T47D (cell line): ENCODE measurements at regions not wholly inside any gene's neighbourhood (a gene's known extent, or its start where the extent isn't known, plus 50 kb on each side); places are given as distances from the start of the nearest gene placed in this dataset.

Experiments used
- DNase-seq, 2 experiments: peaks; one replicate each; pipeline versions ENCODE4 v3.0.0 to v3.0.0-alpha.2; 2011 to 2012; ENCODE audit warnings: low read depth in 1 of 2, low spot score in 1 of 2
- JUND ChIP-seq: IDR thresholded peaks from 2 replicates; pipeline ENCODE4 v1.6.1; 2012; ENCODE audit warnings: low read depth
- in situ Hi-C: cut with HindIII; loops from 2 replicates; pipeline ENCODE4 v1.10.0; 2016; ENCODE audit warnings: low sequenced_read_pairs, low pct_unique_long_range_greater_than_20kb

DNA sequence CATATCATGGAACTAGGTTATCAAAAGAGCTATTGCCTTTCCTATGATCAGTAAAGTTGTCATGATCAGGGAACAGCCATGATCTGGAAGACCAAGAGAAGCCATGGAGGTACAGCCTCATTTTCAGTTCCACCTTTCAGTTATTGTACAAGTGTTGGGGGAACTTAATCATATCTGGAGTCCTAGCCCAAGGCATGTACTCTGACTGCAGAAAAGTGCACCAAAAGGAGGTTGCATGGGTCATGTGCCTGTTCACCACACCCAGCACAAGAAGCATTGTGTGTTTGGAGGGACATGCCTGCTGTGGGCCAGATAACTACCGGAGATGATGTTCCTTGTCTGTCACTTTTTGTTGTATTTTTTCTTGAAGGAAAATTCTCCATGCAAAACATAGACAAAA lies 185.8 kb upstream of the MAN1A1 start:
- in situ Hi-C loops: no loop called here
- TF ChIP-seq JUND: no peak
- no peak for DNase-seq

DNA sequence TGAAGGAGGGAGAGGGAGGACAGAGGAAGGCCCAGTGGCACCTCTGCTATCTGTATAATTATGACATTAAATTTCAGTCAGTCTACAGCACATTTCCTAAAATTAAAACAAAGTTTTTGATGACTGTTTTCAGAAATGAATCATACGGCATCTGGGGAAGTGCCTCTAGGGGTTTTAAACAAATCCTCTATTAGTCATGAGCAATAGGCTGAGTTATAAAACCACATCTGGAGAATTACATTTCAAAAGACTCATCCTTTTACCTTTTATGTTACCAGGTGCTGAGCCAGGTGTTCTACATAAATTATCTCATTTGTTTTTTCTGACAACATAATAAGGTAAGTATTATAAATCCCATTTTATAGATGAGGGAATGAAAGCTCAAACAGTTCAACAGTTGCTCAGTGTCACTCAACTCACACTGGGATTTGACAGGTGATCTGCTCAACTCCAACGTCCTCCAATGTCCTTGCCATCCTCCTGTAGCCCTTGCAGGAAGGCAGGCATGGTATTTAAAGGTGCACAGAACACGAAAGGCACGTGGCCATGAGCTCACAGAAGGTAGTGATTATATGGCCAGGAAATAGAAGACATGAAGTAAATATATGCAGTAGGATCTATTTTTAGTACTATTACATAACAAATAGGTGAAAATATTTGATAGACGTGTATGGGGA lies 184.2 kb upstream of the MAN1A1 start:
- TF ChIP-seq JUND: no peak
- DNase-seq: no peak
- in situ Hi-C loops: no loop called here

DNA sequence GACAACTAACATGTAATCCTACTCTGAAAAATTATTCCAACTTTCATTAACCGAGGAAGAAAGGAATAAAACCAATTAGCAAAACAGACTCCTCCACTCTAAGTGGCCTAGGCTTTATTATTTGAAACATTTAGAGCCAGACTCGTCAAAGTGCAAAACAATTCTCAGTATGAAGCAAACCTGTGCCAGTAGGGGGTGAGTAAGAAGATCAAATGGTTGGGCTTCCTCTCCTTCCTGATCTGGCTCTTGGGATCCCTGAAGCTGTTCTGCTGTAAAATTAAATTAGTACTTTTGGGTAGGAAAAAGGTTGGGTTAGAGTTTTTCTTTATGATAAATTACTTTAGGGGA lies 177.6 kb upstream of the MAN1A1 start:
- DNase-seq: no peak
- in situ Hi-C loops: no loop called here
- TF ChIP-seq JUND: no peak

DNA sequence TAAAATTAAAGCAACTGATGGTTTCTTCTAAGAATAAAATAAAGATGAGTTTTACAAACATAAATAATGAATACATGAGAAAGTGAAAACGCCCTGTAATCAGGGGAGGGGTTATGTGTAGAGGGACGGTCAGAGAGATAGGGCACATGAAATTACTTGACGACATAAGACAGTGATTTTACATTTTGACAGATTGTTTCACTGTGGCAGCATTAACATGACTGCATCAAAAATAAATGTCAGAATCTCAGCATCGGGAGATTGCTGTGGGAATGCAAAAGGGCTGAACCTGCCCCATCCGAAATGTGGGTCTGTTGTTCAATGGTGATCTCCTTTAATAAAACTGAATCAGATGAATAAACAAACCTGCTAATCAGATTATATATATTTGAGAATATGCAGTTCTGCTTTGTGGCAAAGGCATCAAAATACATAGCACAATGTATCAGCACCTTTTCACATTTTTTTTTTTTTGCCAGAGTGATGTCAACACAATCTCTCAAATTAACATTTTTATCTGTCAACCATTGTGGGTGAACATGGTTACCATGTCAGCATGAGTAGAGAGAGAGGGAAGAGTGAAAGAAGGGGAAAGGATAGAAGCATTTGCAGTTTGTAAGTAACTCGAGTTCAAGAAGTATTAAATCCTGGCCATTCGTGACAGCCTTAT lies 177.1 kb upstream of the MAN1A1 start:
- no peak for TF ChIP-seq JUND
- no peak for DNase-seq
- in situ Hi-C loops: no loop called here

DNA sequence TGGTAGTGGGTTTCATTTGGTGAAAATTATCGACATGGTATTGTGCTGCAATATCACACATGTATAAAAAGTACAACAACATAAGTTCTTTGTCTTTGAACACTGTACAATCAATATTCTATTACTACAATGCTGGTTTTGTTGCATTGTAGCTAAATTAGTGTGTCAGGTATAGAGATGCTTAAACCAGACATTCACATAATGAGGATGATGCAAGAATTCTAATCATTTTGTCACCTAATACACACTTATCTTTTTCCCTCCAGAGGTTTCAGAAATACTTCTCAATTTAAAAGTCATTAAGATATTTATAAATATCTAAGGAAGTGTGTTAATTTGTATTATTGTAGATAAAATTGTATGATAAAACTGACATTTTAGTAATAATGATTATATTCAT lies 174.8 kb upstream of the MAN1A1 start:
- DNase-seq: no peak
- TF ChIP-seq JUND: no peak
- in situ Hi-C loops: no loop called here

DNA sequence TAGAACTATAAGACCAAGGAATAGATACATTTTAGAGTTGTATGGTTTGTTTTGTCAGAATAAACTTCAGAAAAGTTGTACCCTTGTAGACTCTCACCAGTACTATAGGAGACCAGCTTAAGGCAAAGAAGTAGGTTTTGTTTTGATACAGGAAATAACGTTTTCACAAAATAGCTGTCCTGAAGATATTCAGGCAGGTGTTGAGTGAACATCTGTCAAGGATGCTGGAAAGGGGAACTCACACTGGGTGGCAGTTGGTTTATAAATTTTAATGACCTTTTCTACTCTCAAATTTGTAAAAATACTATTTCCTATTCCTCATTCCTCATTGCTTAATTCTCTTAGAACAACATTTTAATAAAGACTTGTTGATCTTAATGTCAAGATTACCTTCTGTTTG lies 174.0 kb upstream of the MAN1A1 start:
- in situ Hi-C loops: no loop called here
- TF ChIP-seq JUND: no peak
- no peak for DNase-seq

DNA sequence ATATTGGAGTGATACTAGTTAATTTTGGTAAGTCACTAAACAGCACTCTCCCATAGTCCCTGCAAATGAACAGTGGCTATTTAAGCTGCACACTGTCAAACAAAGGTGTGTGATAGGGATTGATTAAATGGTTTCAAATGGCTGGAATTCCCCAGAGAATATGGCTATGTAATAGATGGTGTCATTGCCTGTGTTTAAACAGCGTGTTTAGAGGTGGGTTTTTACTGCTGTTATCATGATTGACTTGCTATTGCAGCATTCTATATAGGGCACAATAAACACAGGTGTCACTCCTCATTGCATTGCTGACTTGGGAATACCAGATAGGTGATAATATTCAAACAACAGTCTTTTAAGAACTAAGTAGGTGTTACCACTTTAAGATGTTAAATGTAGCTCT lies 171.7 kb upstream of the MAN1A1 start:
- DNase-seq: no peak
- in situ Hi-C loops: no loop called here
- no peak for TF ChIP-seq JUND

DNA sequence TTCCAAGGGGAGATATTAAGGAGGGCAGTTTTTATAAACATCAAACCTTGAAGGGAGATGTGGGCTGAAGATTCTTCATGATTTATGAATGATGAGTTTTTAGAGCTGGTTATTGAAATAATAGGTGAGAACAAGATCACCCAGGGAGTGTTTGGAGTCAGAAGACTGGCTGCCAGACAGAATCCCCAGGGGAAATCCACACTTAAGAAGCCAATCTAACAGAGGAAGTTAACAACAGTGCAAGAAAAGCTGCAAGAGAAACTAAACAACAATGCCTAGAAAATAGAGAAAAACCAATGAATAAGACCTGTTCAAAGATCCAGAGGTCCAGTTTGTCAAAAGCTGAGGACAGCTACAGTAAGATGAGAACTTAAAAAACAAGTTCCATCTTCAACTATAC lies 167.9 kb upstream of the MAN1A1 start:
- in situ Hi-C loops: no loop called here
- TF ChIP-seq JUND: no peak
- DNase-seq: no peak

DNA sequence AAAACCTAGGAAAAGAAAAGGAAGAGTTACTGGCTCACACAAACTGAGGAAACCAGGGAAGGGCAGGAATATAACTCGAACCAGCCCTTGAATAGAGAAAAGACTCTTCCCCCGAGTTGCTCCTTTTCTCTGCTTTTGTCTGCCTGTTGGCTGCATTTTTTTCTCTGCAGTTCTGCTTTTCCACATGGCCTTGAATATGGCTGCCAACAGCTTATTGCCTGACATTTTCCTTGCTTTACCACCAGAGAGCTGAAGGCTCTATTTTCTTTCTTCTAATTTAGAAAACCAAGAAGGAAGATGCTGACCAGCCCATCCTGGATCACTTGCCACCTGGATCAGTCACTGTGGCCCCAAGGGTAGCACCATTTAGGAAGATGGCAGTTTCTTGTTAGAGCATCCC lies 164.8 kb upstream of the MAN1A1 start:
- in situ Hi-C loops: no loop called here
- no peak for DNase-seq
- no peak for TF ChIP-seq JUND

DNA sequence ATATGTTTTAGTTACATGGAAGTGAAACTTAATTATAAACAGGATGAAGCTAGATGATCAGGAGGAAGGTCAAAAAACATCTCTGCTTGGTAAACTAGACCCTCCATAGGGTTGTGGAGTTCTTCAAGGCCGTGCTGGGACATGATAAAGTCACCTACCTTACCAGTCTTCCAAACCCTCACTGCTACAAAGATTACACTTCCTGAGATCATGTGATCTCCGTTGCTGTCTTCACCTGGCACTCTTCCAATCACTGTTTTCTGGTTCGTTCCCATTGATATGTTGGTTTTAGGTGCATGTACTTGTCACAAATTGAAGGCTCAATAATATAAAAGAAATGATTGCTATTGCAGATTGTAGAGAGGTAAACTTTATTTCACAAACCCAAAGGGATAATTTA lies 161.5 kb upstream of the MAN1A1 start:
- in situ Hi-C loops: no loop called here
- TF ChIP-seq JUND: no peak
- DNase-seq: no peak

DNA sequence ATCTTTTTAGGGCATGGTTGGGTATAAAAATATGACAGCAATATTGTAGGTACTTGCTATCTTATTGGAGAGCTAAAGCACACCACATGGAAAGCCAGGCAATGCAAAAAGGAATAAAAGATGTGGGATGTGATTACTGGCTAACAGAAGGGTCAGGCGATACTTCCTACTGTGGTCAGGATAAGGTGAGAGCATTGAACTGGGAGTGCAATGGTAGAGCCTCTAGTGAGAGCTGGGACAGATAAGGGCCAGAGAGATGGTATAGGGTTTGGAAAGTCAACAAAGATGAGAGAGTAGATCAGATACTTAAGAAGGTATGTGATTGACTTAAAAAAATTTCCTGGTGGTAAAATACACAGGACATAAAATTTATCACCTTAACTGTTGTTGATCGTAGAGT lies 160.7 kb upstream of the MAN1A1 start:
- no peak for DNase-seq
- in situ Hi-C loops: no loop called here
- no peak for TF ChIP-seq JUND

DNA sequence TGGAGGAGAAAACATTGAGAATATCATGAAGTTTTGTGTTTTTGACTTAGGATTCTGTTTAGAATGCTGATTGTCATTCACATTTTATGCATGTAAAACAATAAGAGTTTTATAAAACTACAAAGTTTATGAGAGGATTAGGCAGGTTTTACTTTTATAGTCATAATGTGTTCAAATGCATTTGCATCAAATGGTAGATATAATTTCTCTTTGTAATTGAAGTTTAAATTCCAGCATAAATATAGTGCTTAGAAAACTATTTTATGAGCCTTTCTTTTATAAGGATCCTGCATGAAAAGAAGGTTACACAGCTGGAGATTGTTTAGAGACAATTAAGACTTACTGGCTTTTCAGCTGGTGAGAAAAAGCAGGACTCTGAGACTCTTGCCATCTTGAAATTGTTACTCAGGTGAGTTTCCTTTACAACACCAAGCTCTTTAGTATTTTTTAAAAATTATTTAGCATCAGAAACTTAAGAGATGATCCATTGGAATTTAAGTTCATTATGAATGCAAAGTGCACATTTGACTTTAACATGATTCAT lies 157.1 kb upstream of the MAN1A1 start:
- no peak for DNase-seq
- no peak for TF ChIP-seq JUND
- in situ Hi-C loops: no loop called here

DNA sequence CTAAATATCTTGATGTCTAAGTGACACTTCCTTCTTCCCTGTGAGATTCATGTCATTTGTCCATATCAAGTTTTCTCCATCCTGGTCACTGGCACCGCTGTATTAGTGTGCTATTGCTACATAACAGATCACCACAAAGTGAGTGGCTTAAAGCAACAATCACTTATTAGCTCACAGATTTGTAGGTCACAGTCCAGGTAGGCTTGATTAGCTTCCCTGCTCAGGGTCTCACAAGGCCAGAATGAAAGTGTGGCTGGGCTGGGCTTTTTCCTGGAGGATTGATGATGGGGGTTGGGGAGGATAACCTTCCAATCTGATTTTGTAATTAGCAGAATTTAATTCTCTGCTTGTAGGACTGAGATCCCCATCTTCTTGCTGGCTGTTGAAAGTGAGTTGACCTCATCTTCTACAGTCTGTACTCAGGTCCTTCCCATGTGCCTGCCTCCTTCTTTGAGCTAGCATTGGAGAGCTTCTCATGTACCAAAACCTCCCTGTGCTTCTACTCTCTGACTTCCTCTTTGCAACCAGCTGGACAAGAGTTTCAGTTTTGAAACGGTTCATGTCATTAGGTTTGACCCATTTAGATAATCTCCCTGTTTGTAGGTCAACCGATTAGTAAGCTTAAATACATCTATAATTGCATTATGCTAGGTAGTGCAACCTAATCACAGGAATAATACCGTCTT lies 152.4 kb upstream of the MAN1A1 start:
- no peak for DNase-seq
- in situ Hi-C loops: no loop called here
- no peak for TF ChIP-seq JUND

DNA sequence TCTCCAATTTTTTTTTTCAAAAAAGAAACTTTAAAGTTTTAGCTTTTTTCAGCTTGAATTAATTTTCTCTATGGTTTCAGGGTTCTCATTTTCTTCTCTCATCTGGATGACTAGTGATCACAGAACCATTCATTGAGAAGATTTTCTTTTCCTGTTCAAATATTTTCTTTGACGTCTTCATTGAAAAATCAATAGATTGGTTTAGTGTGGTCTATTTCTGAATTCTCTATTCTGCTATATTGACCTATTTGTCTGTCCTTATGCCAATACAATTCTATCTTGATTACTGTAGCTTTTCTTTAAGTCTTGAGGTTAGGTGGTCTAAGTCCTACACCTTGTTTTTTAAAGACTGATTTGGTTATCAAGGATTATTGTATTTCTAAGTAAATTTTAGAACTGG lies 150.2 kb upstream of the MAN1A1 start:
- no peak for TF ChIP-seq JUND
- in situ Hi-C loops: no loop called here
- DNase-seq: no peak
